ENCODE measurements at regions not wholly inside any gene's neighbourhood (a gene's known extent, or its start where the extent isn't known, plus 50 kb on each side); places are given as distances from the start of the nearest gene placed in this dataset.
"Not testable (repeated sequence)": the region's sequence is repeated elsewhere in the genome, so short reads cannot be mapped to it uniquely, and the experiment has no call there.

DNA sequence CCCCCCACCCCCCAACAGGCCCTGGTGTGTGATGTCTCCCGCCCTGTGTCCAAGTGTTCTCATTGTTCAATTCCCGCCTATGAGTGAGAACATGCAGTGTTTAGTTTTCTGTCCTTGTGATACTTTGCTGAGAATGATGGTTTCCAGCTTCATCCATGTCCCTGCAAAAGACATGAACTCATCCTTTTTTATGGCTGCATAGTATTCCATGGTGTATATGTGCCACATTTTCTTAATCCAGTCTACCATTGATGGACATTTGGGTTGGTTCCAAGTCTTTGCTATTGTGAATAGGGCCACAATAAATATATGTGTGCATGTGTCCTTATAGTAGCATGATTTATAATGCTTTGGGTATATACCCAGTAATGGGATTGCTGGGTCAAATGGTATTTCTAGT, 54.0 kb downstream of the ZCCHC13 start:
- no CpG with 5 or more reads among the region's 2 CpGs for WGBS (ENCODE audit: insufficient coverage)
- H3K4me1 ChIP-seq (ENCODE audit: control extremely low read depth in 1 of 4, control insufficient read depth in 4 of 4, insufficient read depth in 4 of 4, low read length in 3 of 4); CTCF ChIA-PET; H3K27ac ChIP-seq (ENCODE audit: insufficient read depth in 1 of 2, low read depth in 1 of 2, low read length in 2 of 2, poor library complexity in 1 of 2, severe bottlenecking in 2 of 2); POLR2A ChIA-PET; H3K27me3 ChIP-seq (replicated peaks in 2 of 5; ENCODE audit: control insufficient read depth in 4 of 5, insufficient read depth in 5 of 5, low read length in 4 of 5); DNase-seq; H3K9me3 ChIP-seq (ENCODE audit: control extremely low read depth in 1 of 5, control insufficient read depth in 4 of 5, insufficient read depth in 2 of 5, low read depth in 1 of 5, low read length in 4 of 5); H3K4me3 ChIP-seq (ENCODE audit: control insufficient read depth in 1 of 7, extremely low read depth in 1 of 7, insufficient read depth in 4 of 7, low read depth in 2 of 7, low read length in 6 of 7); H3K36me3 ChIP-seq (ENCODE audit: control insufficient read depth in 4 of 4, insufficient read depth in 4 of 4, low read length in 3 of 4): not testable (repeated sequence)

GRCh38 chrX:74363914-74364313, 57.4 kb upstream of the SLC16A2 start:
- no peak overlapping the region for H3K27ac ChIP-seq (ENCODE audit: insufficient read depth in 1 of 2, low read depth in 1 of 2, low read length in 2 of 2, poor library complexity in 1 of 2, severe bottlenecking in 2 of 2)
- no peak for DNase-seq
- no CpG with 5 or more reads among the region's 1 CpG for WGBS (ENCODE audit: insufficient coverage)
- CTCF ChIA-PET, result interaction anchor here (1.9 kb wide), 1 partner anchor 19 kb away, joined by 4 read pairs; no protein-coding TSS in a partner anchor
- H3K36me3 ChIP-seq (ENCODE audit: control insufficient read depth in 4 of 4, insufficient read depth in 4 of 4, low read length in 3 of 4), result no peaks in the 10 kb centered on the region
- no peaks in the 10 kb centered on the region for H3K9me3 ChIP-seq (ENCODE audit: control extremely low read depth in 1 of 5, control insufficient read depth in 4 of 5, insufficient read depth in 2 of 5, low read depth in 1 of 5, low read length in 4 of 5)
- POLR2A ChIA-PET, result no interaction called here
- H3K4me1 ChIP-seq (ENCODE audit: control extremely low read depth in 1 of 4, control insufficient read depth in 4 of 4, insufficient read depth in 4 of 4, low read length in 3 of 4), result no peaks in the 10 kb centered on the region
- H3K4me3 ChIP-seq (ENCODE audit: control insufficient read depth in 1 of 7, extremely low read depth in 1 of 7, insufficient read depth in 4 of 7, low read depth in 2 of 7, low read length in 6 of 7), result no peak overlapping the region
- H3K27me3 ChIP-seq (replicated peaks in 2 of 5; ENCODE audit: control insufficient read depth in 4 of 5, insufficient read depth in 5 of 5, low read length in 4 of 5), result no peaks in the 10 kb centered on the region

- no peak overlapping the region for H3K27ac ChIP-seq (ENCODE audit: insufficient read depth in 1 of 2, low read depth in 1 of 2, low read length in 2 of 2, poor library complexity in 1 of 2, severe bottlenecking in 2 of 2)
- H3K4me1 ChIP-seq (ENCODE audit: control extremely low read depth in 1 of 4, control insufficient read depth in 4 of 4, insufficient read depth in 4 of 4, low read length in 3 of 4), result no peaks in the 10 kb centered on the region
- no peak overlapping the region for H3K4me3 ChIP-seq (ENCODE audit: control insufficient read depth in 1 of 7, extremely low read depth in 1 of 7, insufficient read depth in 4 of 7, low read depth in 2 of 7, low read length in 6 of 7)
- DNase-seq, result no peak
- H3K36me3 ChIP-seq (ENCODE audit: control insufficient read depth in 4 of 4, insufficient read depth in 4 of 4, low read length in 3 of 4), result no peaks in the 10 kb centered on the region
- POLR2A ChIA-PET, result no interaction called here
- CTCF ChIA-PET, result no interaction called here
- H3K27me3 ChIP-seq (replicated peaks in 2 of 5; ENCODE audit: control insufficient read depth in 4 of 5, insufficient read depth in 5 of 5, low read length in 4 of 5), result no peaks in the 10 kb centered on the region
- no peaks in the 10 kb centered on the region for H3K9me3 ChIP-seq (ENCODE audit: control extremely low read depth in 1 of 5, control insufficient read depth in 4 of 5, insufficient read depth in 2 of 5, low read depth in 1 of 5, low read length in 4 of 5)
- WGBS (ENCODE audit: insufficient coverage), result no CpG with 5 or more reads among the region's 1 CpG
These were observed 51.6 kb upstream of the SLC16A2 start for GRCh38 chrX:74369666-74370065.

GRCh38 chrX:74370487-74370886, 50.8 kb upstream of the SLC16A2 start:
- no peaks in the 10 kb centered on the region for H3K36me3 ChIP-seq (ENCODE audit: control insufficient read depth in 4 of 4, insufficient read depth in 4 of 4, low read length in 3 of 4)
- H3K4me3 ChIP-seq (ENCODE audit: control insufficient read depth in 1 of 7, extremely low read depth in 1 of 7, insufficient read depth in 4 of 7, low read depth in 2 of 7, low read length in 6 of 7), result no peak overlapping the region
- no peaks in the 10 kb centered on the region for H3K4me1 ChIP-seq (ENCODE audit: control extremely low read depth in 1 of 4, control insufficient read depth in 4 of 4, insufficient read depth in 4 of 4, low read length in 3 of 4)
- CTCF ChIA-PET, result interaction anchor here (1.4 kb wide), 1 partner anchor 12 kb away, joined by 4 read pairs; no protein-coding TSS in a partner anchor
- no peak for DNase-seq
- POLR2A ChIA-PET, result no interaction called here
- H3K9me3 ChIP-seq (ENCODE audit: control extremely low read depth in 1 of 5, control insufficient read depth in 4 of 5, insufficient read depth in 2 of 5, low read depth in 1 of 5, low read length in 4 of 5), result no peaks in the 10 kb centered on the region
- no peaks in the 10 kb centered on the region for H3K27me3 ChIP-seq (replicated peaks in 2 of 5; ENCODE audit: control insufficient read depth in 4 of 5, insufficient read depth in 5 of 5, low read length in 4 of 5)
- H3K27ac ChIP-seq (ENCODE audit: insufficient read depth in 1 of 2, low read depth in 1 of 2, low read length in 2 of 2, poor library complexity in 1 of 2, severe bottlenecking in 2 of 2), result no peak overlapping the region

DNA sequence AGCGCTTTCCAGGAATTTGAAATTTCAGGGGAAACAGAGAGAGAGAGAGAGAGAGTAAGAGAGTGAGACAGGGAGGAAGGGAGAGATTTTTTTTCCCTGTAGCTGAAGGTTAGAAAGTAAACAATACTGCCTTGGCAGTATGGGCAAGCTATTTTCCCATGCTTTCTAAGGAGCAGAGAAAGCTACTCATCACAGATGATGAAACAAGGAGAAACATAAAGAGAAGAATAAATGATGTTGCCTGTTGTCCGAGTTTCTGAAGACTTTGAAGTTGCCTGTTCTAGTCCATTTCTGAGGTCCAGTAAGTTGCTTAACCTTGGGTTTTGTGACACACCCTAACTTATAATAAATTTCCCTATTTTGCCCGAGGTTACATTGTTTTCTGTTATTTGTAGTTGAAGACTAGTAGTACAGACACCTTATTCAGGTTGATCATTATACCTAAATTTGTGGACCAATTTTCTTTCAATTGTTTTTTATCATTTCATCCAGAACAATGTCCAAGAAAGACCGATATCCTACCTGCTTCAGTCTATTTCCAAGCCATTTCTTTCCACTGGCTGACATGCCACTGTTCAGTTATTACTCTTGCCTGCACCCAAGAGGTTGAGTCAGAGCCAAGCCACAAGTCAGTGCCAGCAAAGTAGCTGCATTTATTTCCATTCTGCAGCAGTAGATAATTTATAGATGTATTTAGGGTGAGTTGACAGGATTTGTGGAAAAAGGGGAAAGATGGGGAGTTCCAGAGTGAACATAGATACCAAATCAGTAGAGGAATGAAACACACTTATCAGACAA, 49.7 kb upstream of the SLC16A2 start:
- Histone ChIP-seq H3K27ac (ENCODE audit: insufficient read depth in 1 of 2, low read depth in 1 of 2, low read length in 2 of 2, poor library complexity in 1 of 2, severe bottlenecking in 2 of 2) (no peak overlapping the region), H3K27me3 (replicated peaks in 2 of 5; ENCODE audit: control insufficient read depth in 4 of 5, insufficient read depth in 5 of 5, low read length in 4 of 5) (no peaks in the 10 kb centered on the region), H3K9me3 (ENCODE audit: control extremely low read depth in 1 of 5, control insufficient read depth in 4 of 5, insufficient read depth in 2 of 5, low read depth in 1 of 5, low read length in 4 of 5) (no peaks in the 10 kb centered on the region), H3K4me3 (ENCODE audit: control insufficient read depth in 1 of 7, extremely low read depth in 1 of 7, insufficient read depth in 4 of 7, low read depth in 2 of 7, low read length in 6 of 7) (no peak overlapping the region), H3K36me3 (ENCODE audit: control insufficient read depth in 4 of 4, insufficient read depth in 4 of 4, low read length in 3 of 4) (no peaks in the 10 kb centered on the region), H3K4me1 (ENCODE audit: control extremely low read depth in 1 of 4, control insufficient read depth in 4 of 4, insufficient read depth in 4 of 4, low read length in 3 of 4) (no peaks in the 10 kb centered on the region)
- 67% methylated on average over 2 of the region's 4 CpGs for WGBS (ENCODE audit: insufficient coverage)
- DNase-seq, result peak in 1 of 3 donors; percentile 3
- CTCF ChIA-PET, result interaction anchor here (1.1 to 1.4 kb wide), 3 partner anchors 11 to 15 kb away, joined by 4 read pairs; no protein-coding TSS in a partner anchor
- POLR2A ChIA-PET, result no interaction called here
